Lower leg skin (tissue), 3 donors: ENCODE measurements at regions not wholly inside any gene's neighbourhood (a gene's known extent, or its start where the extent isn't known, plus 50 kb on each side); places are given as distances from the start of the nearest gene placed in this dataset.

Source experiments
- CTCF ChIP-seq, 3 donors: fragments of 450-650 bp; IDR thresholded peaks; one replicate each; pipeline ENCODE4 v1.5.1; 2016; ENCODE audit warnings: antibody characterized with exemption in 3 of 3, mild to moderate bottlenecking in 3 of 3, moderate library complexity in 2 of 3
- POLR2A ChIP-seq, 2 donors: fragments of 450-650 bp; IDR thresholded peaks; one replicate each; pipeline ENCODE4 v1.6.1; 2016 to 2017; ENCODE audit warnings: antibody characterized with exemption in 2 of 2, mild to moderate bottlenecking in 1 of 2, moderate library complexity in 1 of 2

GRCh38 chr3:116610124-116610523, 99.5 kb upstream of the TUSC7 start:
- TF ChIP-seq CTCF (IDR thresholded peaks at IDR 0.05) (no peak), POLR2A (IDR thresholded peaks at IDR 0.05) (no peak)
